HUDEP-2 (cell line): ENCODE measurements at regions not wholly inside any gene's neighbourhood (a gene's known extent, or its start where the extent isn't known, plus 50 kb on each side); places are given as distances from the start of the nearest gene placed in this dataset.
A peak's percentile ranks its signal among the peaks of the same experiment; 100 is the strongest.

Experiments used
- DNase-seq, 76 experiments: peaks; one replicate each; lab custom pipeline; 2025; ENCODE audit not compliant: unreplicated experiment in 76 of 76; lab: John Stamatoyannopoulos, UW

- DNase-seq = no peak
Observed at GRCh38 chr10:6889718-6890117, 309.6 kb upstream of the PRKCQ start.

- DNase-seq = no peak
Observed at GRCh38 chr10:6888434-6888833, 308.4 kb upstream of the PRKCQ start.

GRCh38 chr10:6885284-6885683 lies 305.2 kb upstream of the PRKCQ start:
- no peak for DNase-seq

GRCh38 chr10:6881987-6882386 lies 301.9 kb upstream of the PRKCQ start:
- DNase-seq = no peak

GRCh38 chr10:6877722-6878392 lies 297.8 kb upstream of the PRKCQ start:
- DNase-seq = peak in 6 of 76 experiments; percentile 1 to 16 (median 6)

GRCh38 chr10:6877336-6877721 lies 297.3 kb upstream of the PRKCQ start:
- DNase-seq = no peak

GRCh38 chr10:6875269-6875865 lies 295.3 kb upstream of the PRKCQ start:
- DNase-seq = no peak

- no peak for DNase-seq
Observed at GRCh38 chr10:6871128-6871527, 291.1 kb upstream of the PRKCQ start.

GRCh38 chr10:6868036-6868725 lies 288.1 kb upstream of the PRKCQ start:
- DNase-seq = no peak

GRCh38 chr10:6866757-6867156 lies 286.7 kb upstream of the PRKCQ start:
- no peak for DNase-seq

- no peak for DNase-seq
Observed at GRCh38 chr10:6864142-6864541, 284.1 kb upstream of the PRKCQ start.

GRCh38 chr10:6863381-6863780 lies 283.3 kb upstream of the PRKCQ start:
- no peak for DNase-seq

- no peak for DNase-seq
Observed at GRCh38 chr10:6850452-6850851, 270.4 kb upstream of the PRKCQ start.

- no peak for DNase-seq
Observed at GRCh38 chr10:6847561-6847960, 267.5 kb upstream of the PRKCQ start.

- no peak for DNase-seq
Observed at GRCh38 chr10:6843894-6844650, 264.0 kb upstream of the PRKCQ start.

- peak in 16 of 76 experiments; percentile 2 to 30 (median 8) for DNase-seq
Observed at GRCh38 chr10:6843481-6843881, 263.4 kb upstream of the PRKCQ start.

GRCh38 chr10:6842722-6843121 lies 262.6 kb upstream of the PRKCQ start:
- DNase-seq = no peak

GRCh38 chr10:6841761-6842160 lies 261.7 kb upstream of the PRKCQ start:
- no peak for DNase-seq

- no peak for DNase-seq
Observed at GRCh38 chr10:6840766-6841165, 260.7 kb upstream of the PRKCQ start.

- no peak for DNase-seq
Observed at GRCh38 chr10:6840201-6840691, 260.2 kb upstream of the PRKCQ start.

GRCh38 chr10:6838118-6838517 lies 258.0 kb upstream of the PRKCQ start:
- DNase-seq = peak in 6 of 76 experiments; percentile 2 to 22 (median 18)
